ENCODE measurements at regions not wholly inside any gene's neighbourhood (a gene's known extent, or its start where the extent isn't known, plus 50 kb on each side); places are given as distances from the start of the nearest gene placed in this dataset.

- no peak for TF ChIP-seq CHD2 (IDR thresholded peaks at IDR 0.05; ENCODE audit: low read length, partially characterized antibody)
- TF ChIP-seq, protein P1, sequence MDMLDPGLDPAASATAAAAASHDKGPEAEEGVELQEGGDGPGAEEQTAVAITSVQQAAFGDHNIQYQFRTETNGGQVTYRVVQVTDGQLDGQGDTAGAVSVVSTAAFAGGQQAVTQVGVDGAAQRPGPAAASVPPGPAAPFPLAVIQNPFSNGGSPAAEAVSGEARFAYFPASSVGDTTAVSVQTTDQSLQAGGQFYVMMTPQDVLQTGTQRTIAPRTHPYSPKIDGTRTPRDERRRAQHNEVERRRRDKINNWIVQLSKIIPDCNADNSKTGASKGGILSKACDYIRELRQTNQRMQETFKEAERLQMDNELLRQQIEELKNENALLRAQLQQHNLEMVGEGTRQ (IDR thresholded peaks at IDR 0.05; ENCODE audit: borderline replicate concordance, low read depth, low read length): no peak
- TF ChIP-seq GABPA (IDR thresholded peaks at IDR 0.05; ENCODE audit: low read depth): no peak
- TF ChIP-seq TAF1 (IDR thresholded peaks at IDR 0.05; ENCODE audit: borderline replicate concordance, low read depth, low read length): no peak
These were observed 72.3 kb upstream of the EFHC2 start (continued) for GRCh38 chrX:44415639-44416386.

DNA sequence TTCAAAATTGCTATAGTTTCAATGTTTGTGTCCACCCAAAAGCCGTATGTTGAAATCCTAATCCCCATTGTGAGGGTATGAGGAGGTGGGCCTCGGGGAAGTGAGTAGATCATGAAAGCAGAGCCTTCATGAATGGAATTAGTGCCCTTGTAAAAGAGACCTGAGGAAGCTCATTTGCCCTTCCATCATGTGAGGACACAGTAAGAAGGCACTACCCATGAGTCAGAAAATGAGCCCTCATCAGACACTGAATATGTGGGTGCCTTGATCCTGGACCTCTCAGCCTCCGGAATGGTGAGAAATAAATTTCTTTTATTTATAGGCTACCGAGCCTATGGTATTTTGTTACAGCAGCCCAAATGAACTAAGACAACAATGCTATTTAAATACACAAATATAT is 57.7 kb upstream of the EFHC2 start:
- Histone ChIP-seq H3K9me2 (0 out of 2 replicates have a peak, but pooled peaks cover 5% of the 10 kb centered on the region), H3K9ac (no peak overlapping the region), H3K36me3 (replicated peaks in 1 of 2; ENCODE audit: control insufficient read depth in 1 of 2, insufficient read depth in 2 of 2, low read length in 1 of 2) (no peaks in the 10 kb centered on the region), H3K4me3 (ENCODE audit: low read depth in 2 of 2, low read length in 1 of 2) (no peak overlapping the region), H3K27me3 (ENCODE audit: insufficient read depth) (no peaks in the 10 kb centered on the region), H3K79me2 (ENCODE audit: insufficient read depth) (no peaks in the 10 kb centered on the region), H3K4me2 (no peak overlapping the region), H3K27ac (ENCODE audit: low read depth in 2 of 2, low read length in 1 of 2) (no peak overlapping the region), H3K4me1 (ENCODE audit: control insufficient read depth in 1 of 2, insufficient read depth in 2 of 2, low read depth in 1 of 2, low read length in 1 of 2) (0 out of 4 replicates have a peak, but pooled peaks cover 0 to 3% of the 10 kb centered on the region in 2 experiments), H3K9me3 (no peaks in the 10 kb centered on the region), H2AFZ (ENCODE audit: low read depth) (no peak overlapping the region), H4K20me1 (ENCODE audit: insufficient read depth) (no peaks in the 10 kb centered on the region), H3F3A (replicated peaks; ENCODE audit: insufficient read depth) (no peaks in the 10 kb centered on the region)
- POLR2A ChIA-PET: no interaction called here
- TF ChIP-seq NRF1 (IDR thresholded peaks at IDR 0.05; ENCODE audit: low read depth, low read length): no peak
- TF ChIP-seq, protein P2, sequence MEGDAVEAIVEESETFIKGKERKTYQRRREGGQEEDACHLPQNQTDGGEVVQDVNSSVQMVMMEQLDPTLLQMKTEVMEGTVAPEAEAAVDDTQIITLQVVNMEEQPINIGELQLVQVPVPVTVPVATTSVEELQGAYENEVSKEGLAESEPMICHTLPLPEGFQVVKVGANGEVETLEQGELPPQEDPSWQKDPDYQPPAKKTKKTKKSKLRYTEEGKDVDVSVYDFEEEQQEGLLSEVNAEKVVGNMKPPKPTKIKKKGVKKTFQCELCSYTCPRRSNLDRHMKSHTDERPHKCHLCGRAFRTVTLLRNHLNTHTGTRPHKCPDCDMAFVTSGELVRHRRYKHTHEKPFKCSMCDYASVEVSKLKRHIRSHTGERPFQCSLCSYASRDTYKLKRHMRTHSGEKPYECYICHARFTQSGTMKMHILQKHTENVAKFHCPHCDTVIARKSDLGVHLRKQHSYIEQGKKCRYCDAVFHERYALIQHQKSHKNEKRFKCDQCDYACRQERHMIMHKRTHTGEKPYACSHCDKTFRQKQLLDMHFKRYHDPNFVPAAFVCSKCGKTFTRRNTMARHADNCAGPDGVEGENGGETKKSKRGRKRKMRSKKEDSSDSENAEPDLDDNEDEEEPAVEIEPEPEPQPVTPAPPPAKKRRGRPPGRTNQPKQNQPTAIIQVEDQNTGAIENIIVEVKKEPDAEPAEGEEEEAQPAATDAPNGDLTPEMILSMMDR (IDR thresholded peaks at IDR 0.05): no peak
- TF ChIP-seq RXRA (IDR thresholded peaks at IDR 0.05; ENCODE audit: borderline replicate concordance, low read depth): no peak
- TF ChIP-seq TEAD4 (IDR thresholded peaks at IDR 0.05; ENCODE audit: borderline replicate concordance, insufficient read depth): no peak
- no peak for TF ChIP-seq MEF2A (IDR thresholded peaks at IDR 0.05; ENCODE audit: borderline replicate concordance, low read depth)
- TF ChIP-seq MXI1 (IDR thresholded peaks at IDR 0.05; ENCODE audit: low read depth, low read length): no peak
- TF ChIP-seq RAD21 (IDR thresholded peaks at IDR 0.05; ENCODE audit: low read length): no peak
- no peak for TF ChIP-seq RCOR1 (IDR thresholded peaks at IDR 0.05; ENCODE audit: low read length)
- no peak for TF ChIP-seq TCF12 (IDR thresholded peaks at IDR 0.05)
- TF ChIP-seq IRF3 (IDR thresholded peaks at IDR 0.05; ENCODE audit: low read depth, low read length): no peak
- CTCF ChIA-PET: no interaction called here
- no peak for DNase-seq
- 42% methylated on average over 4 of the region's 4 CpGs for WGBS (ENCODE audit: low lambda C conversion rate)
